Keratinocyte (primary cell): ENCODE measurements at regions not wholly inside any gene's neighbourhood (a gene's known extent, or its start where the extent isn't known, plus 50 kb on each side); places are given as distances from the start of the nearest gene placed in this dataset.

Experiments
- DNase-seq: peaks from one replicate; pipeline ENCODE4 v3.0.0-alpha.2; 2011; ENCODE audit warnings: low read depth, missing footprints, low spot score
- FAIRE-seq: peaks from 2 replicates; lab custom pipeline; 2011; peaks lifted over from hg19 to GRCh38; lab: Jason Lieb, UNC
- H2AFZ ChIP-seq: 2 replicates; pipeline ENCODE4 v1.6.0; 2012; ENCODE audit warnings: low read length, control low read depth, inconsistent platforms; ENCODE audit not compliant: control insufficient read depth
- H3K27ac ChIP-seq: 2 replicates; pipeline ENCODE4 v1.5.1; 2011; ENCODE audit warnings: low read length; ENCODE audit not compliant: control insufficient read depth, insufficient read depth
- H3K27me3 ChIP-seq: 3 replicates; pipeline ENCODE4 v1.6.0; 2011; ENCODE audit warnings: low read length; ENCODE audit not compliant: control insufficient read depth, insufficient read depth; ENCODE audit errors: extremely low read depth
- H3K36me3 ChIP-seq, 2 experiments: 2 replicates in 1 of 2; 3 replicates in 1 of 2; pipeline ENCODE4 v1.5.1; 2011; ENCODE audit warnings: low read length in 2 of 2, mild to moderate bottlenecking in 1 of 2; ENCODE audit not compliant: control insufficient read depth in 2 of 2, insufficient read depth in 2 of 2; ENCODE audit errors: extremely low read depth in 1 of 2
- H3K4me1 ChIP-seq: 3 replicates; pipeline ENCODE4 v1.5.1; 2011; ENCODE audit warnings: low read length; ENCODE audit not compliant: control insufficient read depth, insufficient read depth; ENCODE audit errors: extremely low read depth
- H3K4me2 ChIP-seq: 3 replicates; pipeline ENCODE4 v1.6.0; 2011; ENCODE audit warnings: low read depth, low read length; ENCODE audit not compliant: control insufficient read depth, insufficient read depth; ENCODE audit errors: extremely low read depth
- H3K4me3 ChIP-seq, 3 experiments: fragments of 200-600 bp in 1 of 3; sonication (generic) in 1 of 3; 2 replicates in 2 of 3; 3 replicates in 1 of 3; pipeline ENCODE4 v1.5.1; 2011 to 2016; ENCODE audit warnings: low read length in 3 of 3, mild to moderate bottlenecking in 3 of 3, control low read depth in 2 of 3, inconsistent platforms in 1 of 3, low read depth in 1 of 3, mixed read lengths in 1 of 3, mixed run types in 1 of 3, moderate library complexity in 1 of 3; ENCODE audit not compliant: control insufficient read depth in 2 of 3, insufficient read depth in 2 of 3; ENCODE audit errors: extremely low read depth in 1 of 3
- H3K79me2 ChIP-seq: 2 replicates; pipeline ENCODE4 v1.6.0; 2012; ENCODE audit warnings: low read length; ENCODE audit not compliant: control insufficient read depth, insufficient read depth
- H3K9ac ChIP-seq: 3 replicates; pipeline ENCODE4 v1.6.0; 2011; ENCODE audit warnings: low read length; ENCODE audit not compliant: control insufficient read depth, insufficient read depth; ENCODE audit errors: extremely low read depth
- H3K9me1 ChIP-seq: 3 replicates; pipeline ENCODE4 v1.6.0; 2011; ENCODE audit warnings: low read length; ENCODE audit not compliant: control insufficient read depth, insufficient read depth; ENCODE audit errors: extremely low read depth
- H3K9me3 ChIP-seq: 2 replicates; pipeline ENCODE4 v1.5.1; 2012; ENCODE audit warnings: low read depth, low read length; ENCODE audit not compliant: control insufficient read depth
- H4K20me1 ChIP-seq: 3 replicates; pipeline ENCODE4 v1.6.0; 2011; ENCODE audit warnings: low read length; ENCODE audit not compliant: control insufficient read depth, insufficient read depth; ENCODE audit errors: extremely low read depth
- EZH2 ChIP-seq: IDR thresholded peaks from one replicate; pipeline ENCODE4 v1.6.1; 2012; ENCODE audit warnings: inconsistent platforms, mild to moderate bottlenecking, low read length, moderate library complexity
- dilution Hi-C: fragments of 300-500 bp; cut with MboI; formaldehyde crosslinking; loops from one replicate; pipeline ENCODE4 v1.7.0; 2020; ENCODE audit warnings: low sequenced_read_pairs; ENCODE audit not compliant: extremely low pct_ligation_motif_present
- TF ChIP-seq, protein P1 (sequence below), 3 experiments: IDR thresholded peaks in 1 of 3; conservative IDR thresholded peaks in 1 of 3; optimal IDR thresholded peaks in 1 of 3; 2 replicates in 2 of 3; 3 replicates in 1 of 3; pipeline versions ENCODE3 to v1.5.1; 2011; ENCODE audit warnings: low read length in 3 of 3, mild to moderate bottlenecking in 3 of 3, moderate library complexity in 2 of 3, control low read depth in 1 of 3, inconsistent platforms in 1 of 3; ENCODE audit not compliant: insufficient read depth in 2 of 3; ENCODE audit errors: extremely low read depth in 1 of 3

DNA sequence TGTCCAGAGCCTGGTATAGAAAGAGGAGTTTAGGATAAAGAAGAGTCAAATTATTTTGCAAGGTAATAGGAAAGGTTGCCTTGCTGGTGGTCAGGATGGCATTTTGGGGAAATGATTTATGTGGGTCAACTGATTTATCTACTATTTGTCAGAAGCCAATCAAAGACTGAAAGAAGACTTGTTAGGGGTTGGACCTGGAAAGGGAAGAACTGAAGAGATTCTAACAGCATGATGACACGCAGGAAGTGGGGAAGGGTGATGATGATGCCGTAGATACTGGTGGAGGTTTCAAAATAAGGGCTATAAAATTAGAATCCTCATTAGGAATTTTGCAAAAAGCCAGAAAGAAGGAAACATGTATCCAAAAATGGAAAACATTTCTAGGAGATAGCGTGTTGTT is 60.7 kb upstream of the FGF14 start:
- Histone ChIP-seq H3K9me3 (no peaks in the 10 kb centered on the region), H3K79me2 (no peaks in the 10 kb centered on the region), H3K4me1 (no peaks in the 10 kb centered on the region), H3K27me3 (no peaks in the 10 kb centered on the region), H3K36me3 (no peaks in the 10 kb centered on the region), H4K20me1 (no peaks in the 10 kb centered on the region), H2AFZ (no peak overlapping the region), H3K4me2 (no peak overlapping the region), H3K9ac (no peak overlapping the region), H3K4me3 (no peak overlapping the region), H3K9me1 (no peaks in the 10 kb centered on the region), H3K27ac (no peak overlapping the region)
- DNase-seq (no peak), FAIRE-seq (no peak)
- dilution Hi-C loops: no loop called here
- TF ChIP-seq EZH2: no peak
- TF ChIP-seq, protein P1, sequence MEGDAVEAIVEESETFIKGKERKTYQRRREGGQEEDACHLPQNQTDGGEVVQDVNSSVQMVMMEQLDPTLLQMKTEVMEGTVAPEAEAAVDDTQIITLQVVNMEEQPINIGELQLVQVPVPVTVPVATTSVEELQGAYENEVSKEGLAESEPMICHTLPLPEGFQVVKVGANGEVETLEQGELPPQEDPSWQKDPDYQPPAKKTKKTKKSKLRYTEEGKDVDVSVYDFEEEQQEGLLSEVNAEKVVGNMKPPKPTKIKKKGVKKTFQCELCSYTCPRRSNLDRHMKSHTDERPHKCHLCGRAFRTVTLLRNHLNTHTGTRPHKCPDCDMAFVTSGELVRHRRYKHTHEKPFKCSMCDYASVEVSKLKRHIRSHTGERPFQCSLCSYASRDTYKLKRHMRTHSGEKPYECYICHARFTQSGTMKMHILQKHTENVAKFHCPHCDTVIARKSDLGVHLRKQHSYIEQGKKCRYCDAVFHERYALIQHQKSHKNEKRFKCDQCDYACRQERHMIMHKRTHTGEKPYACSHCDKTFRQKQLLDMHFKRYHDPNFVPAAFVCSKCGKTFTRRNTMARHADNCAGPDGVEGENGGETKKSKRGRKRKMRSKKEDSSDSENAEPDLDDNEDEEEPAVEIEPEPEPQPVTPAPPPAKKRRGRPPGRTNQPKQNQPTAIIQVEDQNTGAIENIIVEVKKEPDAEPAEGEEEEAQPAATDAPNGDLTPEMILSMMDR (optimal IDR thresholded peaks at IDR 0.05 in 1 of 3, IDR thresholded peaks at IDR 0.05 in 1 of 3, conservative IDR thresholded peaks at IDR 0.05 in 1 of 3; ENCODE audit: extremely low read depth in 1 of 3, insufficient read depth in 2 of 3, low read length in 3 of 3): no peak

DNA sequence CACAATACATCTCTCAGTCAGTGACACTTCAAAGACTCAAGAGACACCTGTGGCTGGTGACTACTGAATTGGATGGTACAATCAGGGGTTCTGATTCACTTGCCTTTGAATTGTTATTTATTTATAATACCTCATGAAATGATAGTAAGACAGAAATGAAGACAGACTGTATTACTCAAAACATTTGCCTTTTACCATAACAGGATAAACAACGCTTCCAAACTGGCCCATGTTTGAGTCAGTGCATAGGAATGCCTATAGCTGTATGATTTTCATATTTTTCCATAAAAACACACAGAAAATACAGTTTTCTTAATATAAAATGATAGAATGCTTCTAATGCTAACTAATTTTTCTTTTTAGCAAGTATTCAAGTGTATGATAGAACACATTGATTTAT is 59.5 kb upstream of the FGF14 start:
- H3K4me2 ChIP-seq: no peak overlapping the region
- no peaks in the 10 kb centered on the region for H4K20me1 ChIP-seq
- FAIRE-seq: no peak
- H3K9me3 ChIP-seq: no peaks in the 10 kb centered on the region
- no peaks in the 10 kb centered on the region for H3K36me3 ChIP-seq
- no peak overlapping the region for H2AFZ ChIP-seq
- no peak for DNase-seq
- H3K4me1 ChIP-seq: no peaks in the 10 kb centered on the region
- TF ChIP-seq EZH2: no peak
- TF ChIP-seq, protein P1 (optimal IDR thresholded peaks at IDR 0.05 in 1 of 3, IDR thresholded peaks at IDR 0.05 in 1 of 3, conservative IDR thresholded peaks at IDR 0.05 in 1 of 3; ENCODE audit: extremely low read depth in 1 of 3, insufficient read depth in 2 of 3, low read length in 3 of 3): no peak
- dilution Hi-C loops: no loop called here
- H3K27me3 ChIP-seq: no peaks in the 10 kb centered on the region
- no peak overlapping the region for H3K4me3 ChIP-seq
- no peak overlapping the region for H3K9ac ChIP-seq
- H3K9me1 ChIP-seq: no peaks in the 10 kb centered on the region
- H3K79me2 ChIP-seq: no peaks in the 10 kb centered on the region
- no peak overlapping the region for H3K27ac ChIP-seq
